Loucy (cell line): ENCODE measurements at regions not wholly inside any gene's neighbourhood (a gene's known extent, or its start where the extent isn't known, plus 50 kb on each side); places are given as distances from the start of the nearest gene placed in this dataset.

Experiments
- H2AFZ ChIP-seq: fragments of 200-600 bp; sonication (generic); 2 replicates; pipeline ENCODE4 v1.6.0; 2016; ENCODE audit warnings: antibody characterized with exemption, mild to moderate bottlenecking, low read length, moderate library complexity
- H3F3A ChIP-seq: fragments of 200-600 bp; 2 replicates; pipeline ENCODE4 v1.6.0; 2016; ENCODE audit warnings: antibody characterized with exemption, low read depth, mild to moderate bottlenecking
- H3K27me3 ChIP-seq: fragments of 200-600 bp; sonication (generic); 2 replicates; pipeline ENCODE4 v1.6.1; 2014; ENCODE audit warnings: low read length, mild to moderate bottlenecking; ENCODE audit not compliant: insufficient read depth, poor library complexity, severe bottlenecking
- H3K36me3 ChIP-seq: fragments of 200-600 bp; sonication (generic); 2 replicates; pipeline ENCODE4 v1.6.1; 2016; ENCODE audit warnings: low read length; ENCODE audit not compliant: insufficient read depth
- H3K4me1 ChIP-seq: fragments of 200-600 bp; sonication (generic); 2 replicates; pipeline ENCODE4 v1.5.1; 2014; ENCODE audit warnings: low read length, mild to moderate bottlenecking; ENCODE audit not compliant: insufficient read depth, poor library complexity, severe bottlenecking
- H3K4me2 ChIP-seq: fragments of 200-600 bp; sonication (generic); 2 replicates; pipeline ENCODE4 v1.6.0; 2014; ENCODE audit warnings: antibody characterized with exemption, low read length, low read depth, mild to moderate bottlenecking; ENCODE audit not compliant: poor library complexity, severe bottlenecking
- H3K4me3 ChIP-seq: fragments of 200-600 bp; sonication (generic); 2 replicates; pipeline ENCODE4 v1.5.1; 2014; ENCODE audit warnings: low read length, mild to moderate bottlenecking, mixed read lengths; ENCODE audit not compliant: poor library complexity, severe bottlenecking
- H3K79me2 ChIP-seq: fragments of 200-600 bp; sonication (generic); 2 replicates; pipeline ENCODE4 v1.6.1; 2014; ENCODE audit warnings: low read length; ENCODE audit not compliant: insufficient read depth
- H3K9ac ChIP-seq: fragments of 200-600 bp; sonication (generic); 2 replicates; pipeline ENCODE4 v1.6.0; 2014; ENCODE audit warnings: mild to moderate bottlenecking, low read depth, low read length, moderate library complexity; ENCODE audit not compliant: poor library complexity, severe bottlenecking
- H3K9me2 ChIP-seq: fragments of 200-600 bp; sonication (generic); replicated peaks from 2 replicates; pipeline ENCODE4 v1.6.1; 2016; ENCODE audit warnings: low read depth, low read length, mixed read lengths
- H3K9me3 ChIP-seq: fragments of 200-600 bp; sonication (generic); 2 replicates; pipeline ENCODE4 v1.6.1; 2014; ENCODE audit warnings: mild to moderate bottlenecking, antibody characterized with exemption, low read length, low read depth; ENCODE audit not compliant: insufficient read depth
- H4K20me1 ChIP-seq: fragments of 200-600 bp; sonication (generic); 2 replicates; pipeline ENCODE4 v1.6.0; 2014; ENCODE audit warnings: antibody characterized with exemption, low read length, mild to moderate bottlenecking; ENCODE audit not compliant: insufficient read depth, poor library complexity, severe bottlenecking
- EZH2phosphoT487 ChIP-seq: fragments of 200-600 bp; IDR thresholded peaks from 2 replicates; pipeline ENCODE4 v1.6.1; 2018; ENCODE audit warnings: antibody characterized with exemption, mild to moderate bottlenecking, moderate library complexity, borderline replicate concordance
- TF ChIP-seq, protein P1 (sequence below): fragments of 200-600 bp; sonication (generic); conservative IDR thresholded peaks from 2 replicates; pipeline ENCODE4 v1.5.1; 2014; ENCODE audit warnings: mild to moderate bottlenecking, antibody characterized with exemption, low read length

DNA sequence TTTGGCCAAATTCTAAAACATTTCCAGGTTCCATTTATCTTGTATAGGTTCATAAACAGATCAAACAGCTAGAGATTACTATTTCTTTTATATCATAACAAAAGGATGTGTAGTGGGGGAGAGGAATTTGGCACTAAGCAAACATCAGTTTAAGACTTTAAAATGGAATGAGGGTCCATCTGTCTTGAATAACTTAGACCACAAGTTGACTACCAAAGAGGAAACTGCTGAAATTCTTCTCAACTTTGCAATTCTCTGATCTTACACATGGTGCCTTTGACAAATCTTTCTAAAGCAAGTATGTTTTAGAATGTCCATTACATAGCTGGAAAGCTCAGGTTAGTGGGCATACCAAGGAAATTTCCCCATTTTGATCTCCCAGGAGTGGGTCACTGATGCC, 140.5 kb upstream of the ADAMTS9 start:
- TF ChIP-seq EZH2phosphoT487 = no peak
- TF ChIP-seq, protein P1, sequence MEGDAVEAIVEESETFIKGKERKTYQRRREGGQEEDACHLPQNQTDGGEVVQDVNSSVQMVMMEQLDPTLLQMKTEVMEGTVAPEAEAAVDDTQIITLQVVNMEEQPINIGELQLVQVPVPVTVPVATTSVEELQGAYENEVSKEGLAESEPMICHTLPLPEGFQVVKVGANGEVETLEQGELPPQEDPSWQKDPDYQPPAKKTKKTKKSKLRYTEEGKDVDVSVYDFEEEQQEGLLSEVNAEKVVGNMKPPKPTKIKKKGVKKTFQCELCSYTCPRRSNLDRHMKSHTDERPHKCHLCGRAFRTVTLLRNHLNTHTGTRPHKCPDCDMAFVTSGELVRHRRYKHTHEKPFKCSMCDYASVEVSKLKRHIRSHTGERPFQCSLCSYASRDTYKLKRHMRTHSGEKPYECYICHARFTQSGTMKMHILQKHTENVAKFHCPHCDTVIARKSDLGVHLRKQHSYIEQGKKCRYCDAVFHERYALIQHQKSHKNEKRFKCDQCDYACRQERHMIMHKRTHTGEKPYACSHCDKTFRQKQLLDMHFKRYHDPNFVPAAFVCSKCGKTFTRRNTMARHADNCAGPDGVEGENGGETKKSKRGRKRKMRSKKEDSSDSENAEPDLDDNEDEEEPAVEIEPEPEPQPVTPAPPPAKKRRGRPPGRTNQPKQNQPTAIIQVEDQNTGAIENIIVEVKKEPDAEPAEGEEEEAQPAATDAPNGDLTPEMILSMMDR = no peak
- Histone ChIP-seq H3K4me1 (no peaks in the 10 kb centered on the region), H3K9me3 (no peaks in the 10 kb centered on the region)

DNA sequence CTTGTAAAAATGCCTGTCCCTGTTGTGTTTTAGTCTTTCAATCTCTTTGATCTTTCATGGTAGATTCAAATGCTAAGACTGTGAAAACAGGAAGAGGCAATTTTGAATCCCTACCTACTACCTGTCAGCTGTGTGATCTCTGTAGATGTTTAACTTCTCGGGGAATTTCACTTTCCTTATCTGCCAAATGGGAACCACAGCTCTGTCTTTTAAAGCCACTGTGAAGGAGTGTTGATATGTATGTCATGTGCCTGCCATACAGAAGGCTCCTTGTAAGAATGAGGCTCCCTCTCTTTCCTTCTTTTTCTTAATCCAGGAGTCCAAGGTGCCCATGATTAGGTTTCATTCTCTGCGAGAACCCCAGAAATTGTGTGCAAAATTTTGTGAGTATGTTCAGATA, 139.6 kb upstream of the ADAMTS9 start:
- no peak for TF ChIP-seq EZH2phosphoT487
- TF ChIP-seq, protein P1 = no peak

More for the DNA sequence above, 140.5 kb upstream of the ADAMTS9 start:
- Histone ChIP-seq H3K9ac (no peak overlapping the region), H3F3A (no peaks in the 10 kb centered on the region), H2AFZ (no peak overlapping the region), H4K20me1 (no peaks in the 10 kb centered on the region), H3K36me3 (no peaks in the 10 kb centered on the region), H3K27me3 (no peaks in the 10 kb centered on the region), H3K4me3 (no peak overlapping the region), H3K9me2 (no peaks in the 10 kb centered on the region), H3K4me2 (no peak overlapping the region), H3K79me2 (no peaks in the 10 kb centered on the region)

DNA sequence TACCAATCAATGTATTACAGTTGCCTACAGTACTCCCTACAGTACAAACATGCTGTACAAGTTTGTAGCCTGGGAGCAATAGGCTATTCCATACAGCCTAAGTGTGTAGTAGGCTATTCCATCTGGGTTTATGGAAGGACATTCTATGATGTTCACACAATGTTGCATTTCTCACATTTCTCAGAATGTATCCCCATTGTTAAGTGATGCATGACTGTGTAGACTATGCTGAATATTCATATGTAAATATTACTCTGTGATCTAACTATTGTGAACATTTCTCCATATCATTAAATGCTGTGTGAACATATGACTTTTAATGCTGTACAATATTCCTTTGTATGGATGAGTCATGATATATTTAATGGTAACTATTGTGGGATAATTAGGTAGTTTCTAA, 139.2 kb upstream of the ADAMTS9 start:
- no peaks in the 10 kb centered on the region for H3K4me1 ChIP-seq
- H3K9ac ChIP-seq = no peak overlapping the region
- H3K9me2 ChIP-seq = no peaks in the 10 kb centered on the region
- no peaks in the 10 kb centered on the region for H3K79me2 ChIP-seq
- H4K20me1 ChIP-seq = no peaks in the 10 kb centered on the region
- no peaks in the 10 kb centered on the region for H3K36me3 ChIP-seq
- no peak overlapping the region for H2AFZ ChIP-seq
- no peak overlapping the region for H3K4me2 ChIP-seq
- no peaks in the 10 kb centered on the region for H3K27me3 ChIP-seq
- H3K4me3 ChIP-seq = no peak overlapping the region
- TF ChIP-seq, protein P1 = no peak
- no peak for TF ChIP-seq EZH2phosphoT487
- no peaks in the 10 kb centered on the region for H3F3A ChIP-seq
- no peaks in the 10 kb centered on the region for H3K9me3 ChIP-seq

More for the DNA sequence above, 139.6 kb upstream of the ADAMTS9 start:
- H3K4me3 ChIP-seq = no peak overlapping the region
- H3K9me2 ChIP-seq = no peaks in the 10 kb centered on the region
- no peaks in the 10 kb centered on the region for H3K27me3 ChIP-seq
- H3F3A ChIP-seq = no peaks in the 10 kb centered on the region
- H2AFZ ChIP-seq = no peak overlapping the region
- H3K4me2 ChIP-seq = no peak overlapping the region
- H3K79me2 ChIP-seq = no peaks in the 10 kb centered on the region
- no peaks in the 10 kb centered on the region for H4K20me1 ChIP-seq
- no peaks in the 10 kb centered on the region for H3K36me3 ChIP-seq
- H3K4me1 ChIP-seq = no peaks in the 10 kb centered on the region
- H3K9me3 ChIP-seq = no peaks in the 10 kb centered on the region
- no peak overlapping the region for H3K9ac ChIP-seq
